Astrocyte (in vitro differentiated cells and primary cell): ENCODE measurements at regions not wholly inside any gene's neighbourhood (a gene's known extent, or its start where the extent isn't known, plus 50 kb on each side); places are given as distances from the start of the nearest gene placed in this dataset.

Source experiments
- EZH2 ChIP-seq: IDR thresholded peaks from 2 replicates; pipeline ENCODE4 v1.6.1; 2012; ENCODE audit warnings: mild to moderate bottlenecking, low read length, inconsistent platforms; ENCODE audit not compliant: insufficient read depth
- TF ChIP-seq, protein P1 (sequence below): IDR thresholded peaks from 2 replicates; pipeline ENCODE4 v1.5.1; 2011; ENCODE audit warnings: low read depth, mild to moderate bottlenecking, inconsistent platforms, low read length, moderate library complexity; ENCODE audit not compliant: insufficient read depth

DNA sequence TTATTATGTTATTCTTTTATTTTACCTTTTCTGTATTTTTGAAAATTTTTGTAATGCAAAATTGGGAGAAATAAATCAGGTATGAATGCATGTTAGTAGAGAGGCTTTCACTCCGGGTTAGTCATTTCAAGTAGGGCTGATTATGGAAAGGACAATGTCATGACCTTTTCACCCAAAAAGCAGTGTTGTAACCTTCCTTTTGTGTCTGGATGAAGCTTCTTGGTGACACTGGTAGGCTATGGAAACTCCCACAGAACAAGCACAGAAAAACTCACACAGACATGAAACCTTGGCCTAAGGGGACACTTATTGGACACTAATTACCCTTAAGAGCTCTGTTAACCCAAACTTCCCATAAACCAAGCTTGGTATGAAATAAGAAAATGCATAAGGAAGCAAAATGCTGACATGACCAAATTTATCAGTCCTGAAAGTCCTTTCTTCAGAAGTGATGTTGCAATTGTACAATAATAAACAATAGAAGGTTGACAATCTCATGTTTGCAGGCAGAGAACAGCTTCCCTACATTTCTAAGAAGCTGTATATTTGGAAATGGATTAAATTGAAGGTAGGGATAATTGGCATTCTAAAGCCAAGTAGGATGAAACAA lies 70.0 kb upstream of the KCNJ15 start:
- TF ChIP-seq, protein P1, sequence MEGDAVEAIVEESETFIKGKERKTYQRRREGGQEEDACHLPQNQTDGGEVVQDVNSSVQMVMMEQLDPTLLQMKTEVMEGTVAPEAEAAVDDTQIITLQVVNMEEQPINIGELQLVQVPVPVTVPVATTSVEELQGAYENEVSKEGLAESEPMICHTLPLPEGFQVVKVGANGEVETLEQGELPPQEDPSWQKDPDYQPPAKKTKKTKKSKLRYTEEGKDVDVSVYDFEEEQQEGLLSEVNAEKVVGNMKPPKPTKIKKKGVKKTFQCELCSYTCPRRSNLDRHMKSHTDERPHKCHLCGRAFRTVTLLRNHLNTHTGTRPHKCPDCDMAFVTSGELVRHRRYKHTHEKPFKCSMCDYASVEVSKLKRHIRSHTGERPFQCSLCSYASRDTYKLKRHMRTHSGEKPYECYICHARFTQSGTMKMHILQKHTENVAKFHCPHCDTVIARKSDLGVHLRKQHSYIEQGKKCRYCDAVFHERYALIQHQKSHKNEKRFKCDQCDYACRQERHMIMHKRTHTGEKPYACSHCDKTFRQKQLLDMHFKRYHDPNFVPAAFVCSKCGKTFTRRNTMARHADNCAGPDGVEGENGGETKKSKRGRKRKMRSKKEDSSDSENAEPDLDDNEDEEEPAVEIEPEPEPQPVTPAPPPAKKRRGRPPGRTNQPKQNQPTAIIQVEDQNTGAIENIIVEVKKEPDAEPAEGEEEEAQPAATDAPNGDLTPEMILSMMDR, result no peak
- no peak for TF ChIP-seq EZH2
